ENCODE measurements at regions not wholly inside any gene's neighbourhood (a gene's known extent, or its start where the extent isn't known, plus 50 kb on each side); places are given as distances from the start of the nearest gene placed in this dataset.

DNA sequence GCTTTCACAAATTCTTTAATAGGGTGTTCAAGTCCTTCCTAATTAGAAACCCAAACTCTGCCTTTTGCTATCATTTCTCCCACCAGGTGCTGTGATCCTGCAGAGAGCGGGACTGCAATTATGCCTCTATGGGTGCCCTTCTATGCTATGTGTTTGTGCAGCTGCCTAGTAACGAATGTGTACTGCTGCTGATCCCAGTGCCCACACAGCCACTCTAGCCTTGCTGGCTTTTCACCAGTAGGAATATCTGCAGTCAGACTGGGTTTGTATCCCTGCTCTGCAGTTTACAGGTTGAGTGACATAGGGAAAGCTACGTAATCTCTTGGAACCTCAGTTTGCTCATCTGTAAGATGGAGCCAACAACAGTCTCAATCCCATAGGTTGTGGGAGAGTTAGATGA lies 179.6 kb upstream of the IRX3 start:
- no peak for DNase-seq
- peak in 3 of 4 donors; percentile 39 to 65 (median 51) for ATAC-seq
- 79 to 92% (median 90%) methylated on average over 3 of the region's 3 CpGs for WGBS, 4 donors
- no peak for TF ChIP-seq POLR2A (IDR thresholded peaks at IDR 0.05)
- TF ChIP-seq, protein P1, sequence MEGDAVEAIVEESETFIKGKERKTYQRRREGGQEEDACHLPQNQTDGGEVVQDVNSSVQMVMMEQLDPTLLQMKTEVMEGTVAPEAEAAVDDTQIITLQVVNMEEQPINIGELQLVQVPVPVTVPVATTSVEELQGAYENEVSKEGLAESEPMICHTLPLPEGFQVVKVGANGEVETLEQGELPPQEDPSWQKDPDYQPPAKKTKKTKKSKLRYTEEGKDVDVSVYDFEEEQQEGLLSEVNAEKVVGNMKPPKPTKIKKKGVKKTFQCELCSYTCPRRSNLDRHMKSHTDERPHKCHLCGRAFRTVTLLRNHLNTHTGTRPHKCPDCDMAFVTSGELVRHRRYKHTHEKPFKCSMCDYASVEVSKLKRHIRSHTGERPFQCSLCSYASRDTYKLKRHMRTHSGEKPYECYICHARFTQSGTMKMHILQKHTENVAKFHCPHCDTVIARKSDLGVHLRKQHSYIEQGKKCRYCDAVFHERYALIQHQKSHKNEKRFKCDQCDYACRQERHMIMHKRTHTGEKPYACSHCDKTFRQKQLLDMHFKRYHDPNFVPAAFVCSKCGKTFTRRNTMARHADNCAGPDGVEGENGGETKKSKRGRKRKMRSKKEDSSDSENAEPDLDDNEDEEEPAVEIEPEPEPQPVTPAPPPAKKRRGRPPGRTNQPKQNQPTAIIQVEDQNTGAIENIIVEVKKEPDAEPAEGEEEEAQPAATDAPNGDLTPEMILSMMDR (IDR thresholded peaks at IDR 0.05) = no peak
- H3K4me3 ChIP-seq = no peak overlapping the region
- no peak overlapping the region for H3K27ac ChIP-seq
- peaks cover 0 to 26% (median 9%) of the 10 kb centered on the region in 12 donors for H3K9me3 ChIP-seq
- H3K4me1 ChIP-seq = no peaks in the 10 kb centered on the region
- H3K27me3 ChIP-seq = no peaks in the 10 kb centered on the region
- intact Hi-C loops (cut with DNase I) = no loop called here
- H3K36me3 ChIP-seq = no peaks in the 10 kb centered on the region

DNA sequence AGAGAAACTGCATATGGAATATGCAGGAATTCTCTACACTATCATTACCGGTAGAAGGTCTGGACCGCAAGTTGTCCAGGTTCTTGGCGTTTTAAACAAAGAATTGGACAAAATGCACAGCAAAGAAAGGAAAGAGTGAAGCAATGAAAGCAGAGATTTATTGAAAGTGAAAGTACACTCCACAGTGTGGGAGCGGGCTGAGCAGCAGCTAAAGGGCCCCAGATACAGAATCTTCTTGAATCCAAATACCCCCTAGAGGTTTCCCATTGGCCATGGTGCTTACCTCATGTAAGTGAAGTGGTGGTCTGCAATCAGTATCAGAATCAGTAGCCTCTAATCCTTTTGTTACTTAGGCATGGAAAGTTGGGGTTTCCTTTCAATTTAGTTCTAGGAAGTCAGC lies 178.5 kb upstream of the IRX3 start:
- H3K27me3 ChIP-seq = no peaks in the 10 kb centered on the region
- no peaks in the 10 kb centered on the region for H3K36me3 ChIP-seq
- no peak overlapping the region for H3K27ac ChIP-seq
- no peaks in the 10 kb centered on the region for H3K4me1 ChIP-seq
- no peak overlapping the region for H3K4me3 ChIP-seq
- DNase-seq (no peak), ATAC-seq (no peak)
- TF ChIP-seq POLR2A (IDR thresholded peaks at IDR 0.05) = no peak
- TF ChIP-seq, protein P1 (IDR thresholded peaks at IDR 0.05) = no peak
- intact Hi-C loops (cut with DNase I) = no loop called here
- peaks cover 0 to 26% (median 9%) of the 10 kb centered on the region in 12 donors for H3K9me3 ChIP-seq
- WGBS, 4 donors = 80 to 95% (median 89%) methylated on average over 4 of the region's 4 CpGs

DNA sequence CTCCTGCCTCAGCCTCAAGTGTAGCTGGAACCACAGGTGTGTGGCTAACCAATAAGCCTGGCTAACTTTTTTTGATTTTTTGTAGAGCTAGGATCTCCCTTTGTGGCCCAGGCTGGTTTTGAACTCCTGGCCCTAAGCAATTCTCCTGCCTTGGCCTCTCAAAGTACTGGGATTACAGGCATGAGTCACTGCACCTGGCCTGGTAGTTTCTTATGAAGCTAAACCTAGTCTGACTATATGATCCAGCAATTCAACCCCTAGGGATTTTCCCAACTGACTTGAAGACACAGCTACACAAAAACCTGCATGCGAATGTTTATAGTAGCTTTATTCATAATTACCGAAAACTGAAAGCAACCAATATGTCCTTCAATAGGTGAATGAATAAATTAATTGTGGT lies 176.2 kb upstream of the IRX3 start:
- Histone ChIP-seq H3K4me3 (no peak overlapping the region), H3K36me3 (no peaks in the 10 kb centered on the region), H3K27ac (no peak overlapping the region), H3K27me3 (no peaks in the 10 kb centered on the region), H3K9me3 (peaks cover 0 to 26% (median 9%) of the 10 kb centered on the region in 12 donors), H3K4me1 (no peaks in the 10 kb centered on the region)
- 78 to 98% (median 98%) methylated on average over 2 of the region's 2 CpGs for whole genome bisulfite sequencing, 4 donors
- ATAC-seq = no peak
- intact Hi-C loops (cut with DNase I) = no loop called here
- TF ChIP-seq POLR2A (IDR thresholded peaks at IDR 0.05) = no peak
- TF ChIP-seq, protein P1 (IDR thresholded peaks at IDR 0.05) = no peak
- DNase-seq = no peak

DNA sequence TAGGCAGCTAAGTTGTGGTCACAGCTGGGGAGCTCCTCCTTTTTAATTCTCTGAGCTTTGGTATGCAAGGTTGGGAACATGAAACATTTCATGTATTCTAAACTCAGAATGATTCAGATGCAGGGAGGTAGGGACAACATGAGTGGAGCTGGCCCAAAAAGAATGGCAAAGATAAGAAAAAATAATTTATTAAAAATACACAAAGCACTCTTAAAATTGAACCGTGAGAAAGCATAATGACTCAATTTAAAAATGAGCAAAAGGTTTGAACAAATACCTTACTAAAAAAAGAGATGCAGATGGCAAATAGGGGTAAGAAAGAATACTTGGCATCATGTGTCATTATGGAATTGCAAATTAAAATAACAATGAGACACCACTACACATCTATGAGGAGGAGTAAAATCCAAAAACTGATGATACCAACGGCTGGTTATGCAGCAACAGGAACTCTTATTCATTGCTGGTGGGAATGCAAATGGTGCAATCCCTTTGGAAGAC lies 175.6 kb upstream of the IRX3 start:
- intact Hi-C loops (cut with DNase I) = no loop called here
- Histone ChIP-seq H3K4me1 (no peaks in the 10 kb centered on the region), H3K27me3 (no peaks in the 10 kb centered on the region), H3K9me3 (peaks cover 0 to 26% (median 9%) of the 10 kb centered on the region in 12 donors), H3K36me3 (no peaks in the 10 kb centered on the region), H3K4me3 (no peak overlapping the region), H3K27ac (no peak overlapping the region)
- no peak for ATAC-seq
- no peak for DNase-seq
- TF ChIP-seq, protein P1 (IDR thresholded peaks at IDR 0.05) = no peak
- no peak for TF ChIP-seq POLR2A (IDR thresholded peaks at IDR 0.05)
- WGBS, 4 donors = 83 to 93% (median 87%) methylated on average over 2 of the region's 2 CpGs
